Calu3 (cell line): ENCODE measurements at regions not wholly inside any gene's neighbourhood (a gene's known extent, or its start where the extent isn't known, plus 50 kb on each side); places are given as distances from the start of the nearest gene placed in this dataset.

ENCODE experiments used
- BruUV-seq: library from RNA; stranded (reverse); fragments of 400-500 nt; replicated peaks from 2 replicates; lab custom pipeline; 2021; lab: Mats Ljungman, UMichigan
- CTCF ChIA-PET: fragments of 300-600 bp; sonication (Branson Sonifier 250); formaldehyde crosslinking; loops from one replicate; lab custom pipeline; 2022; ENCODE audit warnings: antibody characterized with exemption; lab: Charles Lee
- DNase-seq: peaks from one replicate; pipeline ENCODE4 v3.0.0; 2022
- H3K27ac Mint-ChIP-seq: one replicate; pipeline ENCODE4 v1.8.0; 2022; ENCODE audit warnings: mixed read lengths; ENCODE audit not compliant: unreplicated experiment
- H3K27me3 Mint-ChIP-seq: one replicate; pipeline ENCODE4 v1.8.0; 2022; ENCODE audit warnings: mixed read lengths; ENCODE audit not compliant: unreplicated experiment
- H3K36me3 Mint-ChIP-seq: one replicate; pipeline ENCODE4 v1.8.0; 2022; ENCODE audit warnings: mild to moderate bottlenecking, moderate library complexity, mixed read lengths; ENCODE audit not compliant: insufficient read depth, unreplicated experiment
- H3K4me1 Mint-ChIP-seq: one replicate; pipeline ENCODE4 v1.8.0; 2022; ENCODE audit warnings: mild to moderate bottlenecking, low read depth, mixed read lengths; ENCODE audit not compliant: unreplicated experiment
- H3K4me3 Mint-ChIP-seq: one replicate; pipeline ENCODE4 v1.8.0; 2022; ENCODE audit warnings: mild to moderate bottlenecking, low read depth, moderate library complexity, mixed read lengths; ENCODE audit not compliant: unreplicated experiment
- H3K9me3 Mint-ChIP-seq: one replicate; pipeline ENCODE4 v1.8.0; 2022; ENCODE audit warnings: low read depth, mixed read lengths; ENCODE audit not compliant: unreplicated experiment
- intact Hi-C: fragments of 100-400 bp; cut with micrococcal nuclease; formaldehyde crosslinking; loops from one replicate; pipeline ENCODE4 v1.10.0; 2022; ENCODE audit not compliant: unreplicated experiment
- TF ChIP-seq, protein P1 (sequence below): fragments of 200-600 bp; IDR thresholded peaks from one replicate; pipeline ENCODE4 v1.8.0; 2022; ENCODE audit warnings: antibody characterized with exemption; ENCODE audit not compliant: unreplicated experiment

GRCh38 chr13:80273718-80274117 lies 67.2 kb downstream of the SPRY2 start:
- DNase-seq = no peak
- H3K4me1 Mint-ChIP-seq = no peaks in the 10 kb centered on the region
- no peak overlapping the region for H3K27ac Mint-ChIP-seq
- TF ChIP-seq, protein P1, sequence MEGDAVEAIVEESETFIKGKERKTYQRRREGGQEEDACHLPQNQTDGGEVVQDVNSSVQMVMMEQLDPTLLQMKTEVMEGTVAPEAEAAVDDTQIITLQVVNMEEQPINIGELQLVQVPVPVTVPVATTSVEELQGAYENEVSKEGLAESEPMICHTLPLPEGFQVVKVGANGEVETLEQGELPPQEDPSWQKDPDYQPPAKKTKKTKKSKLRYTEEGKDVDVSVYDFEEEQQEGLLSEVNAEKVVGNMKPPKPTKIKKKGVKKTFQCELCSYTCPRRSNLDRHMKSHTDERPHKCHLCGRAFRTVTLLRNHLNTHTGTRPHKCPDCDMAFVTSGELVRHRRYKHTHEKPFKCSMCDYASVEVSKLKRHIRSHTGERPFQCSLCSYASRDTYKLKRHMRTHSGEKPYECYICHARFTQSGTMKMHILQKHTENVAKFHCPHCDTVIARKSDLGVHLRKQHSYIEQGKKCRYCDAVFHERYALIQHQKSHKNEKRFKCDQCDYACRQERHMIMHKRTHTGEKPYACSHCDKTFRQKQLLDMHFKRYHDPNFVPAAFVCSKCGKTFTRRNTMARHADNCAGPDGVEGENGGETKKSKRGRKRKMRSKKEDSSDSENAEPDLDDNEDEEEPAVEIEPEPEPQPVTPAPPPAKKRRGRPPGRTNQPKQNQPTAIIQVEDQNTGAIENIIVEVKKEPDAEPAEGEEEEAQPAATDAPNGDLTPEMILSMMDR = no peak
- H3K27me3 Mint-ChIP-seq = no peaks in the 10 kb centered on the region
- BruUV-seq = no TSS peak
- no peak overlapping the region for H3K4me3 Mint-ChIP-seq
- no peaks in the 10 kb centered on the region for H3K9me3 Mint-ChIP-seq
- intact Hi-C loops = no loop called here
- CTCF ChIA-PET = no interaction called here
- H3K36me3 Mint-ChIP-seq = no peaks in the 10 kb centered on the region

DNA sequence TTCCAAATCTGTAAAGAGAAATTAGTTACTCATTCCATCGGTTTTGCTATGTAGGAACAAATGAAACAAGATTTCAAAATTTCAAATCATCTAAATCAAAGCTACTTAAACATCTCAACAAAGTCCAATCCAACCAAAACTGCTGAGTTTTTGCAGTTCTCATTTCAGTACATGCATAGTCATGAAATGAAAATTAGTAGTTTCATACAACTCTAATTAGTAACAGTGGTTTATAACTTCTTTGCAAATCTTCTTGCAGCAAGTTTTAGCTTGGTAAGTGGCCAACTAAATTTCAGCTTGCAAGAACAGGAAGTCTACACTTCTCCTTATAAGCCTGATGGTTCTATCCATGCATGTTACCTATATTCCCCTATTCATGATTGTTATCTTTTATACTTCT lies 75.6 kb downstream of the SPRY2 start:
- Mint-ChIP-seq H3K27ac (no peak overlapping the region), H3K27me3 (no peaks in the 10 kb centered on the region), H3K4me3 (no peak overlapping the region), H3K36me3 (no peaks in the 10 kb centered on the region), H3K9me3 (peaks cover 3% of the 10 kb centered on the region), H3K4me1 (no peaks in the 10 kb centered on the region)
- intact Hi-C loops = no loop called here
- TF ChIP-seq, protein P1 = no peak
- CTCF ChIA-PET = no interaction called here
- no peak for DNase-seq
- no TSS peak for BruUV-seq

DNA sequence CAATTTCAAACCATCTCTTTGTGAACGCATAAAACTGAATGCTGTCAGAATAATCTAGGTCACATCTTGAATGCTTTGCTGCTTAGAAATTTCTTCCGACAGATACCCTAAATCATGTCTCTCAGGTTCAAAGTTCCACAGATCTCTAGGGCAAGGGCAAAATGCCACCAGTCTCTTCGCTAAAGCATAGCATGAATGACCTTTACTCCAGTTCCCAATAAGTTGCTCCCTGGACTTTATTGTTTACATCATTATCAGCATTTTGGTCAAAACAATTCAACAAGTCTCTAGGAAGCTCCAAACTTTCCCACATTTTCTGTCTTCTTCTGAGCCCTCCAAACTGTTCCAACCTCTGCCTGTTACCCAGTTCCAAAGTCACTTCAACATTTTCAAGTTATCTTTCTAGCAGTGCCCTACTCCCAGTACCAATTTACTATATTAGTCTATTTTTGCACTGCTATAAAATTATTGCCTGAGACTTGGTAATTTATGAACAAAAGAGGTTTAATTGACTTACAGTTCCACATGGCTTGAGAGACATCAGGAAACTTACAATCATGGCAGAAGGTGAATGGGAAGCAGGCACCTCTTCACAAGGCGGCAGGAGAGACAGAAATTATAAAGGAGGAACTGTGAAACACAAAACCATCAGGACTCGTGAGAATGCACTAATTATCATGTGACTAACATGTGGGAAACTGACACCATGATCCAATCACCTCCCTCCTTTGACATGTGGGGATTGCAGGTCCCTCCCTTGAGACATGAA lies 77.0 kb downstream of the SPRY2 start:
- H3K4me3 Mint-ChIP-seq = no peak overlapping the region
- CTCF ChIA-PET = no interaction called here
- no peaks in the 10 kb centered on the region for H3K27me3 Mint-ChIP-seq
- TF ChIP-seq, protein P1 = no peak
- peaks cover 3% of the 10 kb centered on the region for H3K9me3 Mint-ChIP-seq
- no peaks in the 10 kb centered on the region for H3K36me3 Mint-ChIP-seq
- H3K27ac Mint-ChIP-seq = no peak overlapping the region
- intact Hi-C loops = no loop called here
- no peak for DNase-seq
- BruUV-seq = no TSS peak
- no peaks in the 10 kb centered on the region for H3K4me1 Mint-ChIP-seq

GRCh38 chr13:80262051-80262695 lies 78.8 kb downstream of the SPRY2 start:
- no TSS peak for BruUV-seq

More at GRCh38 chr13:80262051-80262695, 78.8 kb downstream of the SPRY2 start:
- H3K36me3 Mint-ChIP-seq = no peaks in the 10 kb centered on the region
- H3K27me3 Mint-ChIP-seq = no peaks in the 10 kb centered on the region
- TF ChIP-seq, protein P1 = no peak
- H3K4me1 Mint-ChIP-seq = no peaks in the 10 kb centered on the region
- no peak for DNase-seq
- intact Hi-C loops = no loop called here
- no peak overlapping the region for H3K4me3 Mint-ChIP-seq
- CTCF ChIA-PET = no interaction called here
- peaks cover 3% of the 10 kb centered on the region for H3K9me3 Mint-ChIP-seq
- H3K27ac Mint-ChIP-seq = no peak overlapping the region
